ENCODE measurements at regions not wholly inside any gene's neighbourhood (a gene's known extent, or its start where the extent isn't known, plus 50 kb on each side); places are given as distances from the start of the nearest gene placed in this dataset.

GRCh38 chr12:41653386-41654326, 465.5 kb downstream of the PDZRN4 start:
- no peak for TF ChIP-seq CTCF (IDR thresholded peaks at IDR 0.05)
- no peak for TF ChIP-seq POLR2A (IDR thresholded peaks at IDR 0.05)

Data from uterus (tissue), 2 donors.